BLaER1 (cell line): ENCODE measurements at regions not wholly inside any gene's neighbourhood (a gene's known extent, or its start where the extent isn't known, plus 50 kb on each side); places are given as distances from the start of the nearest gene placed in this dataset.

Experiments
- H3K27ac ChIP-seq: shearing (Covaris generic); formaldehyde crosslinking; 2 replicates; pipeline ENCODE4 v1.8.1; 2022
- H3K27me3 ChIP-seq: shearing (Covaris generic); formaldehyde crosslinking; 2 replicates; pipeline ENCODE4 v1.8.1; 2022
- H3K36me3 ChIP-seq: shearing (Covaris generic); formaldehyde crosslinking; 2 replicates; pipeline ENCODE4 v1.8.1; 2022
- H3K4me1 ChIP-seq: shearing (Covaris generic); formaldehyde crosslinking; 2 replicates; pipeline ENCODE4 v1.8.1; 2022
- H3K4me2 ChIP-seq: shearing (Covaris generic); formaldehyde crosslinking; 2 replicates; pipeline ENCODE4 v1.8.1; 2022
- H3K4me3 ChIP-seq: shearing (Covaris generic); formaldehyde crosslinking; 2 replicates; pipeline ENCODE4 v1.8.1; 2022
- H3K9ac ChIP-seq: shearing (Covaris generic); formaldehyde crosslinking; 2 replicates; pipeline ENCODE4 v1.8.1; 2022
- H3K9me3 ChIP-seq: shearing (Covaris generic); formaldehyde crosslinking; 2 replicates; pipeline ENCODE4 v1.8.1; 2022
- H4K20me1 ChIP-seq: shearing (Covaris generic); formaldehyde crosslinking; 2 replicates; pipeline ENCODE4 v1.8.1; 2022
- Cebpa-rat ChIP-seq: shearing (Covaris generic); IDR thresholded peaks from 2 replicates; pipeline ENCODE4 v1.8.1; 2022

GRCh38 chr4:10746371-10747171 lies 62.0 kb upstream of the CLNK start:
- H3K4me2 ChIP-seq, result no peak overlapping the region
- H3K4me1 ChIP-seq, result peaks cover 29% of the 10 kb centered on the region
- no peaks in the 10 kb centered on the region for H3K27me3 ChIP-seq
- no peaks in the 10 kb centered on the region for H4K20me1 ChIP-seq
- TF ChIP-seq Cebpa-rat, result no peak
- H3K9me3 ChIP-seq, result no peaks in the 10 kb centered on the region
- no peak overlapping the region for H3K4me3 ChIP-seq
- H3K27ac ChIP-seq, result no peak overlapping the region
- H3K9ac ChIP-seq, result no peak overlapping the region
- no peaks in the 10 kb centered on the region for H3K36me3 ChIP-seq

- Histone ChIP-seq H4K20me1 (no peaks in the 10 kb centered on the region), H3K27ac (no peak overlapping the region), H3K9me3 (no peaks in the 10 kb centered on the region), H3K4me1 (peaks cover 29% of the 10 kb centered on the region), H3K36me3 (no peaks in the 10 kb centered on the region), H3K4me2 (peak overlapping the region; percentile 67), H3K27me3 (no peaks in the 10 kb centered on the region), H3K9ac (no peak overlapping the region), H3K4me3 (no peak overlapping the region)
- no peak for TF ChIP-seq Cebpa-rat
Measured at GRCh38 chr4:10743357-10743756, 58.8 kb upstream of the CLNK start.

DNA sequence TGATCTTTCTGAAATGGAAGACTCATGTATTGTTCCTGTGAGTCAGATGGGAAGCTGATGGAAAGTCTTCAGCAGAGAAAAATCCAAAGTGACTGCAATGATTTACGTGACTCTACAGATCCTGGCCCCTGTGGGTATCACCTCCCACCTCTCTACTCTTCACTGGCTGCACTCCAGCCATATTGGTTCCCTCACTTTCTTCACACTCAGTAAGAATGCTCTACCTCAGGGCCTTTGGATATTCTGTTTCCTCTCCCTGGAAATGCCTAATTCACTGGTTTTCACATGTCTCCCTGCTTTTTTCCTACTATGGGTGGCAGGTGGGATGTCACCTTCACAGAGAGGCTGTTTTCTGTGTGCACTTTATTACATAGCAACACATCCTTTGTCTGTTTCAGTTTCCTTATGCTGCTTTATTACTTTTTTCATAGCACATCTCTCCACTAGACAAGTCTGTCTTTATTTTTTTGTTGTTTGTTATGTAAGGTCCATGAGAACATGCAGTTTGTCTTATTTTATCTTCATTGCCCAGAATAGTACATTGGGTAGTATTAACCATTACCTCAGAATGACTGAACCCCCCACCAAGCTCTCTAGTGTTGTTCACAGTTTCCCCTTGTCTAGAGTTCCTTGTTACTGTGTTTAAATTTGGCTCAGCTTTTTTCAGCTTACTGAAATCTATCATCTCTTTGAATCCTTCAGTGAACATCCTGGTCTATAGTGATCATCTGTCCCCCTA lies 57.6 kb upstream of the CLNK start:
- H3K36me3 ChIP-seq, result no peaks in the 10 kb centered on the region
- H3K4me2 ChIP-seq, result peak overlapping the region; percentile 67
- no peaks in the 10 kb centered on the region for H4K20me1 ChIP-seq
- H3K27ac ChIP-seq, result no peak overlapping the region
- peaks cover 28% of the 10 kb centered on the region for H3K4me1 ChIP-seq
- H3K9ac ChIP-seq, result no peak overlapping the region
- H3K4me3 ChIP-seq, result no peak overlapping the region
- H3K9me3 ChIP-seq, result no peaks in the 10 kb centered on the region
- no peak for TF ChIP-seq Cebpa-rat
- no peaks in the 10 kb centered on the region for H3K27me3 ChIP-seq

DNA sequence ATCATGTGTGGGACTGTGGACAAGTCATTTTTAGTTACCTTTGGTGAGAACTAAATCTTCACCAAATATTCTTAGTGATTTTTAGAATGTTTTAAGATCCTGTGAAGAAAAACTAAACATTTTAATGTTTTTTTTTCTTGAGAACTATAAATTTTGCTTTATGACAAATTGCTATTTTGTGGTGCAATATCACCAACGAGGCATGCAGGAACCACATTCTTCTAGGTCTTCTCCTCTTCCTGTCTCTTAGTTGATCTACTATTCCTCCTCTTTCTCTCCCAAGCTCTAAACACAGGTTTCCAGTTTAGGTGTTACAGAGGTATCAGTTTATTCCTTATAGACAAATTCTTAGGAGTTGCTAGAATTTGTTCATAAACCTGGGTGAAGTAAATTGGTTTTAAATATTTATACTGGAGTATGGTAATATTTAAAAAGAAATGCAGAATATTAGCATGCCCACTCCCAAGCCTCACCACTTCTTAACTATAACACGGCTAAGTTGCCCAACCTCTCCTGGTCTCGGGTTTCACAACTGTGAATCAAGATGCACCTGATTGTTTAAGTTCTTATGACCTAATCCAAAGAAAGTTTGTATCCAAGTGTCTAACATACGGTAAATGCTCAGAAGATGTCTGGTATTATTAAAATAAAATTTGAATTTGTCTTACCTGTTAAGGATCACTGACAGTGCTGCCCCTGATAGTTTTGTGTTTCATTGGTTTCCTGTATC lies 56.5 kb upstream of the CLNK start:
- no peak overlapping the region for H3K4me3 ChIP-seq
- TF ChIP-seq Cebpa-rat, result no peak
- H3K27ac ChIP-seq, result no peak overlapping the region
- peaks cover 25% of the 10 kb centered on the region for H3K4me1 ChIP-seq
- H3K36me3 ChIP-seq, result no peaks in the 10 kb centered on the region
- H3K27me3 ChIP-seq, result no peaks in the 10 kb centered on the region
- H4K20me1 ChIP-seq, result no peaks in the 10 kb centered on the region
- H3K4me2 ChIP-seq, result no peak overlapping the region
- no peak overlapping the region for H3K9ac ChIP-seq
- no peaks in the 10 kb centered on the region for H3K9me3 ChIP-seq

DNA sequence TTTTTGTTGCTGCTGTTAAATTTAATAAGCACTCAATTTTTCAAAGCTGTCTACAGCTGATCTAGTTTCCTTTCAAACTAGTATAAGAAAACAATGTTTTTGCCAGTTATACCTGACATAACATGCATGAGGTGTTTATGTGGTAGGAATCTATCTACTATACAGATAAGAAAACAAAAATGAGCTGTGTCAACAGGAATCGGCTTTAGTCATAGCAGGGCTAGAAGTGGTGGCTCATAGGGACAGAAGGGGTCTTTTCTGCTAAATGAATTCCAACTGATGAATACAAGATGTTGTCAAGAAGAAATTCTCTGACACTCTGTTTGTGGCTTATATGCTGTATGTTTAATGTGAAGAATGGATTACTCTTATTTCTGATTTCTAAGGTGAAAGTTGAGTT lies 55.7 kb upstream of the CLNK start:
- no peaks in the 10 kb centered on the region for H4K20me1 ChIP-seq
- no peak overlapping the region for H3K4me3 ChIP-seq
- no peaks in the 10 kb centered on the region for H3K27me3 ChIP-seq
- no peaks in the 10 kb centered on the region for H3K36me3 ChIP-seq
- H3K9me3 ChIP-seq, result no peaks in the 10 kb centered on the region
- H3K9ac ChIP-seq, result no peak overlapping the region
- no peak overlapping the region for H3K4me2 ChIP-seq
- no peak for TF ChIP-seq Cebpa-rat
- peaks cover 25% of the 10 kb centered on the region for H3K4me1 ChIP-seq
- H3K27ac ChIP-seq, result no peak overlapping the region

DNA sequence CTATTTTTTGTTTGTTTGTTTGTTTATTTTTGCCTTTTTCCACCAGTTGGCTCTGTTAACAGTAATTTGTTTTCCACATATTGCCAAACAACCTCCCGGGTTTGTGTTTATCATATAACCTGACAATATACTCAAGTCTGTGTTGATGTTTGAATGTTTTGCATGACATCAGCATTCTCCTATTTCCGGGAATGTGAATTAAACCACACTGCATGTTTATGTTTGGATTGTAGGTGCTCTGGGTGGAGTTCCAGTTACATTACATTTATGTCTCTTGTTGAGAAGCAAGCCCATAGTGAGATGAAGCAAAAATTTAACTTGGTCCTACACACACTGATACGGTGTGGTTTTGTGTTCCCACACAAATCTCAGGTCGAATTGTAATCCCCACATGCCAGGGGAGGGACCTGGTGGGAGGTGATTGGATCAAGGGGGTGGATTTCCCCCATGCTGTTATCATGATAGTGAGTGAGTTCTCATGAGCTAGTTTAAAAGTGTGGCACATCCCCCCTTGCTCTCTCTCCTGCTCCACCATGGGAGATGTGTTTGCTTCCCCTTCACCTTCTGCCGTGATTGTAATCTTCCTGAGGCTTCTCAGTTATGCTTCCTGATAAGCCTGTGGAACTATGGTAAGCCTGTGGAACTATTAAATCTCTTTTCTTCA lies 54.4 kb upstream of the CLNK start:
- H3K9ac ChIP-seq, result no peak overlapping the region
- H3K4me2 ChIP-seq, result no peak overlapping the region
- TF ChIP-seq Cebpa-rat, result no peak
- H3K27ac ChIP-seq, result no peak overlapping the region
- H3K4me3 ChIP-seq, result no peak overlapping the region
- H3K9me3 ChIP-seq, result no peaks in the 10 kb centered on the region
- H3K4me1 ChIP-seq, result peaks cover 24% of the 10 kb centered on the region
- H3K27me3 ChIP-seq, result no peaks in the 10 kb centered on the region
- no peaks in the 10 kb centered on the region for H4K20me1 ChIP-seq
- H3K36me3 ChIP-seq, result no peaks in the 10 kb centered on the region

DNA sequence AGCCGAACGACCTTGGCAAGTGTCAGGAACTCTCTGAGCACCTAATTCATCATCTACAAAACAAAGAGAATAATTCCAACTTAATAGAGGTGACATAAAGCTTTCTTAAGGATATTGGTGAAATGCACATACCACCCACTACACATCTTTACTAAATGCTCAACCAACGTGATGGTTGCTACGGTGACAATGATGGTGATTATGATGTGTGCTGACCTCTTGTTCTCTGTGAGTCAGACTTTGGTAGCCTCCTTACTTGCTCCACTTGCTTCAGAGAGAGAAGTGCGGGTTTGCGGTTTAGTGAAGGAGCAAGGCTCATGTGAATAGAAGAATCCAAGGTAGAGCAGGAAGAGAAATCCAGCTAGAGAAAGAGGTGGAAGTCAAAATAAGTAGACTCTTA lies 52.8 kb upstream of the CLNK start:
- H3K36me3 ChIP-seq, result no peaks in the 10 kb centered on the region
- TF ChIP-seq Cebpa-rat, result no peak
- no peak overlapping the region for H3K4me3 ChIP-seq
- H3K27me3 ChIP-seq, result no peaks in the 10 kb centered on the region
- H3K27ac ChIP-seq, result no peak overlapping the region
- H3K4me2 ChIP-seq, result no peak overlapping the region
- H3K9ac ChIP-seq, result no peak overlapping the region
- peaks cover 16% of the 10 kb centered on the region for H3K4me1 ChIP-seq
- no peaks in the 10 kb centered on the region for H4K20me1 ChIP-seq
- no peaks in the 10 kb centered on the region for H3K9me3 ChIP-seq

GRCh38 chr4:10736895-10737294 lies 52.3 kb upstream of the CLNK start:
- H3K4me1 ChIP-seq, result peaks cover 13% of the 10 kb centered on the region
- H3K27ac ChIP-seq, result no peak overlapping the region
- no peaks in the 10 kb centered on the region for H3K9me3 ChIP-seq
- no peaks in the 10 kb centered on the region for H4K20me1 ChIP-seq
- H3K27me3 ChIP-seq, result no peaks in the 10 kb centered on the region
- no peak overlapping the region for H3K9ac ChIP-seq
- no peak overlapping the region for H3K4me2 ChIP-seq
- H3K36me3 ChIP-seq, result no peaks in the 10 kb centered on the region
- TF ChIP-seq Cebpa-rat, result no peak
- H3K4me3 ChIP-seq, result no peak overlapping the region

GRCh38 chr4:10736266-10736665 lies 51.7 kb upstream of the CLNK start:
- no peaks in the 10 kb centered on the region for H3K27me3 ChIP-seq
- H3K9ac ChIP-seq, result no peak overlapping the region
- H3K36me3 ChIP-seq, result no peaks in the 10 kb centered on the region
- no peak overlapping the region for H3K27ac ChIP-seq
- H3K4me2 ChIP-seq, result no peak overlapping the region
- no peak overlapping the region for H3K4me3 ChIP-seq
- TF ChIP-seq Cebpa-rat, result no peak
- H3K4me1 ChIP-seq, result peaks cover 10% of the 10 kb centered on the region
- H3K9me3 ChIP-seq, result no peaks in the 10 kb centered on the region
- no peaks in the 10 kb centered on the region for H4K20me1 ChIP-seq

- H3K4me1 ChIP-seq, result peaks cover 10% of the 10 kb centered on the region
- H3K4me2 ChIP-seq, result no peak overlapping the region
- no peaks in the 10 kb centered on the region for H3K9me3 ChIP-seq
- H3K9ac ChIP-seq, result no peak overlapping the region
- H3K27me3 ChIP-seq, result no peaks in the 10 kb centered on the region
- no peaks in the 10 kb centered on the region for H4K20me1 ChIP-seq
- H3K27ac ChIP-seq, result no peak overlapping the region
- no peak for TF ChIP-seq Cebpa-rat
- H3K36me3 ChIP-seq, result no peaks in the 10 kb centered on the region
- no peak overlapping the region for H3K4me3 ChIP-seq
Measured at GRCh38 chr4:10734697-10735096, 50.1 kb upstream of the CLNK start.
